Lung (tissue), 11 donors: ENCODE measurements at regions not wholly inside any gene's neighbourhood (a gene's known extent, or its start where the extent isn't known, plus 50 kb on each side); places are given as distances from the start of the nearest gene placed in this dataset.

Source experiments
- ATAC-seq: fragments of 200-7000 bp; cut with Tn5 transposase; one replicate; pipeline ENCODE4 v1.9.1; 2020; ENCODE audit warnings: moderate number of reproducible peaks; ENCODE audit not compliant: insufficient read depth, low FRiP score
- DNase-seq, 3 donors: peaks; one replicate each; pipeline ENCODE4 v3.0.0-alpha.2; 2013 to 2017
- H3K27ac ChIP-seq, 2 donors: one replicate each; pipeline ENCODE4 v1.5.1; 2013; ENCODE audit warnings: mild to moderate bottlenecking in 2 of 2, moderate library complexity in 2 of 2, control low read depth in 1 of 2, inconsistent platforms in 1 of 2, low read depth in 1 of 2, low read length in 1 of 2
- H3K27me3 ChIP-seq, 3 donors: one replicate each; pipeline ENCODE4 v1.5.1; 2013; ENCODE audit warnings: low read length in 2 of 3; ENCODE audit not compliant: control insufficient read depth in 3 of 3, insufficient read depth in 3 of 3
- H3K36me3 ChIP-seq, 4 donors: one replicate each; pipeline ENCODE4 v1.5.1; 2013; ENCODE audit warnings: low read length in 4 of 4, mild to moderate bottlenecking in 1 of 4, moderate library complexity in 1 of 4; ENCODE audit not compliant: control insufficient read depth in 4 of 4, insufficient read depth in 4 of 4
- H3K4me1 ChIP-seq, 5 donors: one replicate each; pipeline ENCODE4 v1.5.1; 2013; ENCODE audit warnings: low read length in 5 of 5, mild to moderate bottlenecking in 2 of 5, moderate library complexity in 1 of 5; ENCODE audit not compliant: control insufficient read depth in 5 of 5, insufficient read depth in 5 of 5
- H3K4me3 ChIP-seq: one replicate; pipeline ENCODE4 v1.5.1; 2013; ENCODE audit warnings: mild to moderate bottlenecking, control low read depth, moderate library complexity
- H3K9ac ChIP-seq, 2 donors: one replicate each; pipeline ENCODE4 v1.5.1; 2013; ENCODE audit warnings: low read length in 2 of 2, control low read depth in 1 of 2; ENCODE audit not compliant: insufficient read depth in 1 of 2
- H3K9me3 ChIP-seq, 4 donors: one replicate each; pipeline ENCODE4 v1.5.1; 2013; ENCODE audit warnings: low read length in 3 of 4, mild to moderate bottlenecking in 1 of 4, moderate library complexity in 1 of 4; ENCODE audit not compliant: control insufficient read depth in 4 of 4, insufficient read depth in 3 of 4
- CTCF ChIP-seq: IDR thresholded peaks from 2 replicates; pipeline ENCODE4 v1.5.1; 2012; ENCODE audit warnings: mild to moderate bottlenecking; ENCODE audit errors: control extremely low read depth, extremely low read depth
- WGBS, 2 donors: extraction: QIAGEN DNeasy Blood & Tissue Kit; methylation state at CpG; one replicate each; pipeline ENCODE4 v1.1.7; 2013; 5-methylcytosine and 5-hydroxymethylcytosine counted together
- donor health status: control.
- donor health status: control.
- donor health status: Bipolar disorder and iron deficiency.
- donor health status: healthy.
- donor health status: DM: yes; HTN: yes; CAD: no.

- Histone ChIP-seq H3K9me3 (no peaks in the 10 kb centered on the region), H3K9ac (no peak overlapping the region), H3K36me3 (no peaks in the 10 kb centered on the region), H3K27ac (no peak overlapping the region), H3K27me3 (no peaks in the 10 kb centered on the region), H3K4me1 (no peaks in the 10 kb centered on the region), H3K4me3 (no peak overlapping the region)
- DNase-seq (no peak), ATAC-seq (no peak)
- no peak for TF ChIP-seq CTCF
Measured at GRCh38 chr6:95478941-95479340, 98.4 kb upstream of the MANEA start.

DNA sequence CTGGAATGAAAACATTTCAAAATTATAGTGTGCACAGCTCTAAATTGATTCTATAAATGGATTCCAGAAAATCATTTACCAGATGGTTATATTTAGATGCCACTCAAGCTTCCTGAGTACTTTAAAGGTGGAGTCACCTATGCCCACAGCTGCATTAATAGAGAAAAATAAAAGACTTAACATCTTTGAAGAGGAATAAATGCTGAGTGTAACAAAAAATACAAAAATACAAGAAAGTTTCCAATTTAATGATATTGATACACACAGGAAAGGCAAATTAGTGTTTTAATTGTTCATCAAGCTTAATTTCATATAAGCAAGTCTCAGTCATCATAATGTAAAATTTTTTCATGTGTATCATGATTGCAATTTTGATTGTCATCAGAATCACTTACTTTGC is 89.5 kb upstream of the MANEA start:
- H3K9ac ChIP-seq = no peak overlapping the region
- TF ChIP-seq CTCF = no peak
- ATAC-seq (no peak), DNase-seq (no peak)
- no peaks in the 10 kb centered on the region for H3K27me3 ChIP-seq
- H3K4me3 ChIP-seq = no peak overlapping the region
- H3K36me3 ChIP-seq = no peaks in the 10 kb centered on the region
- no peak overlapping the region for H3K27ac ChIP-seq
- no peaks in the 10 kb centered on the region for H3K9me3 ChIP-seq
- H3K4me1 ChIP-seq = no peaks in the 10 kb centered on the region

DNA sequence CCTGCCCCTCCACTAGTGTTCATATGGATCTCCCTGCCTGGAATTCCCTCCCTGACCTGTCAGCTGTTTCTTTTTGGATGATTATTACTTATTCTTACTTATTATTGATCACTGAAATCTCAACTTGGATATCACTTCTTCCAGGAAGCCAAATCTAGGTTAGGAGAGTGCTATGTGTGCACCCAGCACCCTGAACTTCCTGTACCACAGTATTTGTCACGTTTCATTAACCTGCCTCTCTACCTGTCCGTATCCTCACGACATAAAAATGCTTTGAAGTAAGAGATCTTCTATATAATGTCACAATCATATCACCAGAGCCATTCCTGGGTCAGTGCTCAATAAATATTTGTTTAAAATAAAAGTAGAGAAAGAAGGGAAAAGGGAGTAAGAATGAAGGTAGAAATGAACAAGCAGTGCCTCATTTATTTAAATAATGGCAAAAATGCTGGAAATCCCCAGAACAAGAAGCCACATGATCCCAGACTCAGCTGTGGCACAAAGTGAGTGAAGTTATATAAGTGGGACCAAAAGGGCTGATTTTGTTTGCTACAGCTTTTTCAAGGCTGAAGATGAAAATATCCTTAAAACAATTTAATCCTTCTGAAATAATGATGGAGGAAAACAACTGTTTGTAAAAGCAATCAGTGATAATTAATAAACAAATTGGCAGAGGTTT is 88.0 kb upstream of the MANEA start:
- Histone ChIP-seq H3K4me1 (no peaks in the 10 kb centered on the region), H3K9me3 (no peaks in the 10 kb centered on the region), H3K36me3 (no peaks in the 10 kb centered on the region), H3K4me3 (no peak overlapping the region), H3K27me3 (no peaks in the 10 kb centered on the region), H3K9ac (no peak overlapping the region), H3K27ac (no peak overlapping the region)
- WGBS, 2 donors = 39 to 43% methylated on average over 3 of the region's 3 CpGs
- no peak for TF ChIP-seq CTCF
- DNase-seq = no peak
- ATAC-seq = no peak

DNA sequence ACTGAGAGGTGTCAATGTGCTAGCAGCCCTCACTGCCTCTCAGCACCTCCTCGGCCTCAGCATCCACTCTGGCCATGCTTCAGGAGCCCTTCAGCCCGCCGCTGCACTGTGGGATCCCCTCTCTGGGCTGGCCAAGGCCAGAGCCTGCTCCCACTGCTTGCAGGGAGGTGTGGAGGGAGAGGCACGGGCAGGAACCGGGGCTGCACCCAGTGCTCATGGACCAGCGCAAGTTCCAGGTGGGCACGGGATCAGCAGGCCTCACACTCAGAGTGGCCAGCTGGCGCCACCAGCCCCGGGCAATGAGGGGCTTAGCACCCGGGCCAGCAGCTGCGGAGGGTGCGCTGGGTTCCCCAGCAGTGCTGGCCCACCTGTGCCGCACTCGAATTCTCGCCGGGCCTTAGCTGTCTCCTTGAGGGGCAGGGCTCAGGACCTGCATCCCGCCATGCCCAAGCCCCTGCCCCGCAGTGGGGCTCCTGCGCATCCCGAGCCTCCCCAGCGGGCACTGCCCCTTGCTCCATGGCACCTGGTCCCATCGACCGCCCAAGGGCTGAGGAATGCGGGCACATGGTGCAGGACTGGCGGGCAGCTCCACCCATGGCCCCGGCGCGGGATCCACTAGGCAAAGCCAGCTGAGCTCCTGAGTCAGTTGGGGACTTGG is 80.4 kb upstream of the MANEA start:
- Histone ChIP-seq H3K4me1 (no peaks in the 10 kb centered on the region), H3K27ac (no peak overlapping the region), H3K4me3 (no peak overlapping the region), H3K36me3 (no peaks in the 10 kb centered on the region), H3K9ac (no peak overlapping the region), H3K9me3 (peaks cover 0 to 11% (median 0%) of the 10 kb centered on the region in 4 donors), H3K27me3 (no peaks in the 10 kb centered on the region)
- no peak for TF ChIP-seq CTCF
- WGBS, 2 donors = 91 to 93% methylated on average over 28 of the region's 28 CpGs
- ATAC-seq (no peak), DNase-seq (no peak)
